ENCODE measurements at regions not wholly inside any gene's neighbourhood (a gene's known extent, or its start where the extent isn't known, plus 50 kb on each side); places are given as distances from the start of the nearest gene placed in this dataset.

DNA sequence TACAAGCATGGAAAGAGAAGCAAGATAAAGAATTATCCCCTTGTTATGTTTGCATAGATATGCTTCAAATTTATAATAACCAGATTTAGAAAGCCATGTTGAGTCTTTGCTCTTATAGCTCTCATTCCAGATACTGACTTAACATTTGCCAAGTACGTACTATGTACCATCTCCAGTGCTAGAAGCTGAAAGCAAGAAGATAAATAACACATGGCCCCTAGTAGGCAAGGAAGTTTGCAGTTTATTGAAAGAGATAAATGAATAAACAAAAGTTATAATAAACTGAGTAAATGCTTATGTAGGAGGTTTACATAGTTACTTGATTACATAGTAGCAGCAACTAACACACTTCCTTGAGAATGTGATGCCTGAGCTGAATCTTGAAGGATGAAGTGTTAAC is 628.4 kb downstream of the HINT1 start:
- TF ChIP-seq, protein P1, sequence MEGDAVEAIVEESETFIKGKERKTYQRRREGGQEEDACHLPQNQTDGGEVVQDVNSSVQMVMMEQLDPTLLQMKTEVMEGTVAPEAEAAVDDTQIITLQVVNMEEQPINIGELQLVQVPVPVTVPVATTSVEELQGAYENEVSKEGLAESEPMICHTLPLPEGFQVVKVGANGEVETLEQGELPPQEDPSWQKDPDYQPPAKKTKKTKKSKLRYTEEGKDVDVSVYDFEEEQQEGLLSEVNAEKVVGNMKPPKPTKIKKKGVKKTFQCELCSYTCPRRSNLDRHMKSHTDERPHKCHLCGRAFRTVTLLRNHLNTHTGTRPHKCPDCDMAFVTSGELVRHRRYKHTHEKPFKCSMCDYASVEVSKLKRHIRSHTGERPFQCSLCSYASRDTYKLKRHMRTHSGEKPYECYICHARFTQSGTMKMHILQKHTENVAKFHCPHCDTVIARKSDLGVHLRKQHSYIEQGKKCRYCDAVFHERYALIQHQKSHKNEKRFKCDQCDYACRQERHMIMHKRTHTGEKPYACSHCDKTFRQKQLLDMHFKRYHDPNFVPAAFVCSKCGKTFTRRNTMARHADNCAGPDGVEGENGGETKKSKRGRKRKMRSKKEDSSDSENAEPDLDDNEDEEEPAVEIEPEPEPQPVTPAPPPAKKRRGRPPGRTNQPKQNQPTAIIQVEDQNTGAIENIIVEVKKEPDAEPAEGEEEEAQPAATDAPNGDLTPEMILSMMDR (IDR thresholded peaks at IDR 0.05; ENCODE audit: low read depth, low read length), result no peak
- no peak for TF ChIP-seq EZH2phosphoT487 (IDR thresholded peaks at IDR 0.05; ENCODE audit: low read depth)
